ENCODE measurements at regions not wholly inside any gene's neighbourhood (a gene's known extent, or its start where the extent isn't known, plus 50 kb on each side); places are given as distances from the start of the nearest gene placed in this dataset.

- TF ChIP-seq EZH2 (IDR thresholded peaks at IDR 0.05; ENCODE audit: insufficient read depth, poor library complexity, severe bottlenecking) = no peak
- TF ChIP-seq EZH2phosphoT487 (IDR thresholded peaks at IDR 0.05; ENCODE audit: insufficient read depth, low read depth) = no peak
- Histone ChIP-seq H3K36me3 (ENCODE audit: low read depth) (no peaks in the 10 kb centered on the region), H3F3A (ENCODE audit: insufficient read depth) (no peaks in the 10 kb centered on the region), H3K9me2 (ENCODE audit: insufficient read depth) (no peaks in the 10 kb centered on the region), H3K9ac (no peak overlapping the region), H4K20me1 (ENCODE audit: insufficient read depth) (no peaks in the 10 kb centered on the region), H3K9me3 (ENCODE audit: low read depth) (no peaks in the 10 kb centered on the region), H3K4me3 (no peak overlapping the region), H3K27ac (no peak overlapping the region), H2AFZ (no peak overlapping the region), H3K79me2 (ENCODE audit: insufficient read depth) (no peaks in the 10 kb centered on the region), H3K4me2 (ENCODE audit: unreplicated experiment) (no peak overlapping the region), H3K4me1 (ENCODE audit: insufficient read depth) (no peaks in the 10 kb centered on the region), H3K27me3 (replicated peaks; ENCODE audit: insufficient read depth) (no peaks in the 10 kb centered on the region)
- in situ Hi-C loops (cut with MboI) = no loop called here
- no peak for DNase-seq
These were observed 63.6 kb downstream of the PCDH7 start for GRCh38 chr4:30783751-30784150.

GRCh38 chr4:30789219-30789671 is 69.1 kb downstream of the PCDH7 start:
- H3K36me3 ChIP-seq (ENCODE audit: low read depth) = no peaks in the 10 kb centered on the region
- no peak overlapping the region for H2AFZ ChIP-seq
- H3K9me3 ChIP-seq (ENCODE audit: low read depth) = no peaks in the 10 kb centered on the region
- no peaks in the 10 kb centered on the region for H4K20me1 ChIP-seq (ENCODE audit: insufficient read depth)
- 2 to 4% methylated on average over 2 of the region's 2 CpGs for WGBS, 2 experiments (ENCODE audit: low coverage in 1 of 2, low lambda C conversion rate in 2 of 2, missing lambda C conversion rate in 2 of 2)
- H3K9ac ChIP-seq = no peak overlapping the region
- H3K27ac ChIP-seq = no peak overlapping the region
- H3K4me2 ChIP-seq (ENCODE audit: unreplicated experiment) = no peak overlapping the region
- in situ Hi-C loops (cut with MboI) = no loop called here
- H3F3A ChIP-seq (ENCODE audit: insufficient read depth) = no peaks in the 10 kb centered on the region
- no peak overlapping the region for H3K4me3 ChIP-seq
- TF ChIP-seq EZH2 (IDR thresholded peaks at IDR 0.05; ENCODE audit: insufficient read depth, poor library complexity, severe bottlenecking) (no peak), EZH2phosphoT487 (IDR thresholded peaks at IDR 0.05; ENCODE audit: insufficient read depth, low read depth) (no peak)
- H3K79me2 ChIP-seq (ENCODE audit: insufficient read depth) = no peaks in the 10 kb centered on the region
- H3K4me1 ChIP-seq (ENCODE audit: insufficient read depth) = no peaks in the 10 kb centered on the region
- no peaks in the 10 kb centered on the region for H3K9me2 ChIP-seq (ENCODE audit: insufficient read depth)
- DNase-seq = no peak
- H3K27me3 ChIP-seq (replicated peaks; ENCODE audit: insufficient read depth) = no peaks in the 10 kb centered on the region

- Histone ChIP-seq H3K9me2 (ENCODE audit: insufficient read depth) (no peaks in the 10 kb centered on the region), H3K4me3 (no peak overlapping the region), H3K36me3 (ENCODE audit: low read depth) (no peaks in the 10 kb centered on the region), H3K9me3 (ENCODE audit: low read depth) (no peaks in the 10 kb centered on the region), H3K27me3 (replicated peaks; ENCODE audit: insufficient read depth) (no peaks in the 10 kb centered on the region), H3F3A (ENCODE audit: insufficient read depth) (no peaks in the 10 kb centered on the region), H3K4me2 (ENCODE audit: unreplicated experiment) (no peak overlapping the region), H3K79me2 (ENCODE audit: insufficient read depth) (no peaks in the 10 kb centered on the region), H3K27ac (no peak overlapping the region), H3K4me1 (ENCODE audit: insufficient read depth) (no peaks in the 10 kb centered on the region), H2AFZ (no peak overlapping the region), H3K9ac (no peak overlapping the region), H4K20me1 (ENCODE audit: insufficient read depth) (no peaks in the 10 kb centered on the region)
- 54 to 57% methylated on average over 1 of the region's 1 CpG for WGBS, 2 experiments (ENCODE audit: low coverage in 1 of 2, low lambda C conversion rate in 2 of 2, missing lambda C conversion rate in 2 of 2)
- no peak for DNase-seq
- in situ Hi-C loops (cut with MboI) = no loop called here
- TF ChIP-seq EZH2 (IDR thresholded peaks at IDR 0.05; ENCODE audit: insufficient read depth, poor library complexity, severe bottlenecking) (no peak), EZH2phosphoT487 (IDR thresholded peaks at IDR 0.05; ENCODE audit: insufficient read depth, low read depth) (no peak)
These were observed 70.0 kb downstream of the PCDH7 start for GRCh38 chr4:30790123-30790522.

GRCh38 chr4:30790998-30791397 is 70.8 kb downstream of the PCDH7 start:
- Histone ChIP-seq H2AFZ (no peak overlapping the region), H3K27me3 (replicated peaks; ENCODE audit: insufficient read depth) (no peaks in the 10 kb centered on the region), H3K4me2 (ENCODE audit: unreplicated experiment) (no peak overlapping the region), H3F3A (ENCODE audit: insufficient read depth) (no peaks in the 10 kb centered on the region), H3K79me2 (ENCODE audit: insufficient read depth) (no peaks in the 10 kb centered on the region), H4K20me1 (ENCODE audit: insufficient read depth) (no peaks in the 10 kb centered on the region), H3K9me2 (ENCODE audit: insufficient read depth) (no peaks in the 10 kb centered on the region), H3K27ac (no peak overlapping the region), H3K4me1 (ENCODE audit: insufficient read depth) (no peaks in the 10 kb centered on the region), H3K36me3 (ENCODE audit: low read depth) (no peaks in the 10 kb centered on the region), H3K4me3 (no peak overlapping the region), H3K9me3 (ENCODE audit: low read depth) (no peaks in the 10 kb centered on the region), H3K9ac (no peak overlapping the region)
- WGBS, 2 experiments (ENCODE audit: low coverage in 1 of 2, low lambda C conversion rate in 2 of 2, missing lambda C conversion rate in 2 of 2) = 34% methylated on average over 4 of the region's 4 CpGs
- no peak for TF ChIP-seq EZH2phosphoT487 (IDR thresholded peaks at IDR 0.05; ENCODE audit: insufficient read depth, low read depth)
- no peak for TF ChIP-seq EZH2 (IDR thresholded peaks at IDR 0.05; ENCODE audit: insufficient read depth, poor library complexity, severe bottlenecking)
- DNase-seq = no peak
- in situ Hi-C loops (cut with MboI) = no loop called here

GRCh38 chr4:30792601-30793000 is 72.4 kb downstream of the PCDH7 start:
- Histone ChIP-seq H3K9me3 (ENCODE audit: low read depth) (no peaks in the 10 kb centered on the region), H4K20me1 (ENCODE audit: insufficient read depth) (no peaks in the 10 kb centered on the region), H3K27me3 (replicated peaks; ENCODE audit: insufficient read depth) (no peaks in the 10 kb centered on the region), H3K4me3 (no peak overlapping the region), H3K4me1 (ENCODE audit: insufficient read depth) (no peaks in the 10 kb centered on the region), H3K79me2 (ENCODE audit: insufficient read depth) (no peaks in the 10 kb centered on the region), H3K4me2 (ENCODE audit: unreplicated experiment) (no peak overlapping the region), H3K9me2 (ENCODE audit: insufficient read depth) (no peaks in the 10 kb centered on the region), H3K27ac (no peak overlapping the region), H3K36me3 (ENCODE audit: low read depth) (no peaks in the 10 kb centered on the region), H3K9ac (no peak overlapping the region), H3F3A (ENCODE audit: insufficient read depth) (no peaks in the 10 kb centered on the region), H2AFZ (no peak overlapping the region)
- TF ChIP-seq EZH2phosphoT487 (IDR thresholded peaks at IDR 0.05; ENCODE audit: insufficient read depth, low read depth) = no peak
- TF ChIP-seq EZH2 (IDR thresholded peaks at IDR 0.05; ENCODE audit: insufficient read depth, poor library complexity, severe bottlenecking) = no peak
- WGBS, 2 experiments (ENCODE audit: low coverage in 1 of 2, low lambda C conversion rate in 2 of 2, missing lambda C conversion rate in 2 of 2) = 36% methylated on average over 3 of the region's 3 CpGs
- no peak for DNase-seq
- in situ Hi-C loops (cut with MboI) = no loop called here
